LHCN-M2 (cell line): ENCODE measurements at regions not wholly inside any gene's neighbourhood (a gene's known extent, or its start where the extent isn't known, plus 50 kb on each side); places are given as distances from the start of the nearest gene placed in this dataset.

ENCODE experiments used
- DNase-seq: peaks from one replicate; pipeline ENCODE4 v3.0.0-alpha.2; 2012; ENCODE audit warnings: low read depth

GRCh38 chr5:82365026-82365425 is 86.9 kb upstream of the RPS23 start:
- no peak for DNase-seq

- peak; percentile 62 for DNase-seq
Observed at GRCh38 chr5:82364497-82364896, 86.3 kb upstream of the RPS23 start.

DNA sequence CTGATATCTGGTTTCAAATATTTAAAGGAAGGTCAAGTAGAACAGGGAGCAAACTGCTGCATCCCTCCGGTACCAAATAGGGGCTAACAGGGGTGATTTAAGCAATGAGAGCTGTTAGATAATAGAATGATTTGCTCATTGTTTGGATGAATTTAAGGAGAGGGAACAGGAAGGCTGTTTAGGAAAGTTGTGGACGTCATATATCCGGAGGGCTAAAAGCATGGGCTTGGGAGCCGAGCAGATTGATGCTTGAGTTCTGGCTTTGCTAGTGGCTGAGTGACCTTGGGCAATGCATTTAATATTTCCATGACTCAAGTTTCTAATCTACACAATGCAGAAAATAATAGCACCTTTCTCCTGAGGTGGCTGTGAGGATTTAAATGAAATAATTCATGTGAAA is 85.4 kb upstream of the RPS23 start:
- DNase-seq = no peak

DNA sequence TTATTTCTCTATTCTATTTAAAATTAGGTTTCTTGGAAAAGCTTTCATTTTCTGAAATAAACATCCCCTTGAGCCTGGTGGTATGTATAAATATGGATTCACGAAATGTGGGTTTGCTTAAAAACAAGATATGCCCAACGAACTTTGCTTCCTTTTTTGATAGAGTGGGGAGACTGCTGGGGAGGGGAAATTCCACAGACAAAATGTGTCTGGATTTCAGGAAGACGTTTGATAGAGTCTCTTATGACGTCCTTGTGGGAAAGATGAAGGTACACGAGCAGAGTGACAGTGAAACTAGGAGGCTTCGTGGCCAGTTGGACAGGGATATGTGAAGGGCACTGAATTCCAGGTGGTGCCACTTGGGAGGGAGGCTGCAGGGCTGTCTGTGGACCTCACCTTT is 84.5 kb upstream of the RPS23 start:
- DNase-seq = no peak

DNA sequence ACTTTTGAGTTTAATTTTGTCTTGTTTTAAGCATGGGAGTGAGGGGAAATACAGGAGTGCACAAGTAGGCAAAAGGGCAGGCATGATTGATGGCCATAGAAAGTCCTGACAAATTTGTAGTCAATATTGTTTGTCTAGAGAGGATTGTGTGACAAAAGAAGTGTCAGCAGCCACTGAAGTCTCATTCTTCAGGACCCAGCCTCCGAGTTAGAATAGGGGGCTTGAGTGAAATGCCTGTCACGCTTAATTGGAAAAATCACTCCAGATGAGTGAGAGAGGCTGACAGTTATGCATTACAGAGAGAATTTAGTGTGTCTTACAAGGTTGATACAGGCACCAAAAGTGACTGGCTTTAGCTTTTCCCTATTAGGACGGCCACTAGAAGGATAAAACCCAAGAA is 81.9 kb upstream of the RPS23 start:
- no peak for DNase-seq

DNA sequence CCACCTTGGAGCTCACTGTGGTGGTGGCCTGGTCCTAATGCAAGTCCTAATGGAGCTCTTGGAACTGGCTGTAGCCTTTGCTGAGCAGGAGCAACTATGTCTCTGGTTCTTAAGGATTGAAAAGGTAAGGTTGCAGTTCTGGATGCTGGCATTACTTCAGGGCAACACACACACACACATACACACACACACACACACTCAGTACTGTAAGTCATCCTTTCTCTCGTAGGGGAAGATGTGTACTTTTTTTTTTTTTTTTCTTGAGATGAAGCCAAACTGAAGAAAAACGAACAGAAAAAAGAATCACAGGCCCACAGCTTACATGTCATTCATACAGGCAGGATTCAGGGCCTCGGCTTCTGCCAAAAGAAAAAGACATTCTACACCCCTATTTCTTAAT is 81.1 kb upstream of the RPS23 start:
- DNase-seq = no peak

GRCh38 chr5:82358457-82358856 is 80.3 kb upstream of the RPS23 start:
- peak; percentile 81 for DNase-seq

- no peak for DNase-seq
Observed at GRCh38 chr5:82356808-82357671, 78.9 kb upstream of the RPS23 start.

GRCh38 chr5:82356021-82356420 is 77.9 kb upstream of the RPS23 start:
- DNase-seq = no peak

DNA sequence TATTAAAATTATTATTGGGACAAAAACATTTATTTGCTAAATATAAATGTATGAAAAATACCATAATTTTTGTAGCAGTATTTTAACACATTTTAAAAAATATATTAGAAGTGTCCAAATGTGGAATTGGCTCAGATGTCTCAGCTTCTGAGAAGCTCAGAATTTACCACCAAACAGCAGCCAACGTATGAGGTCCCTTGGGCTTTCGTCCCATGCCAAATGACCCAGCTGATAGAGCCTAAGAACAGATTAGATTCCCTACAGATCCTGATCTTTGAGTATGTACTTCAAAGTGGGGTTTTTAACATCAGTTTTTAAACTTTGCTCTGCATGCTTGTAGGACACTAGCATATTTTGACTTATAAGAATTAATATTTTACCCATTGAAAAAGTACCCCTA is 77.3 kb upstream of the RPS23 start:
- no peak for DNase-seq

GRCh38 chr5:82355053-82355452 is 76.9 kb upstream of the RPS23 start:
- no peak for DNase-seq

GRCh38 chr5:82354543-82354942 is 76.4 kb upstream of the RPS23 start:
- no peak for DNase-seq

DNA sequence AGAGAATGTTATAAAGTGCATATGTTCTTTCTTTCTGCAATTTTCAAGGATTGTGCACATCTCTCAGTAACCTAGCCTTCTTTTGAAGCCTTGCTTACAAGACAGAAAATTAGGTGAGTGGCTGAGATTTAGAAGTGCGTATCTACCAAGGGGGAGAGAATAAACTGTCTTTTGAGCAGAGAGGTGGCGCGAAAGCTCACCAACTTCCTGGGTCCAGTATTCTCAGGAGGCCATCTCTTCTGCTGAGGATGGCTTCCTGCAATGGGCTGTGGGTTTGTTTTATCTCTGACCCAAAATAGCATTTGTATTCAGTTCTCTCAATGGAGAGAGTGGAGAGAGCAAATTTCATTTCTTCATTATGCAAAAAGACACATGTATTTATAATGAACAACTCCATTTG is 75.4 kb upstream of the RPS23 start:
- no peak for DNase-seq

- DNase-seq = no peak
Observed at GRCh38 chr5:82352146-82352791, 74.1 kb upstream of the RPS23 start.

GRCh38 chr5:82351754-82352145 is 73.6 kb upstream of the RPS23 start:
- peak; percentile 76 for DNase-seq

DNA sequence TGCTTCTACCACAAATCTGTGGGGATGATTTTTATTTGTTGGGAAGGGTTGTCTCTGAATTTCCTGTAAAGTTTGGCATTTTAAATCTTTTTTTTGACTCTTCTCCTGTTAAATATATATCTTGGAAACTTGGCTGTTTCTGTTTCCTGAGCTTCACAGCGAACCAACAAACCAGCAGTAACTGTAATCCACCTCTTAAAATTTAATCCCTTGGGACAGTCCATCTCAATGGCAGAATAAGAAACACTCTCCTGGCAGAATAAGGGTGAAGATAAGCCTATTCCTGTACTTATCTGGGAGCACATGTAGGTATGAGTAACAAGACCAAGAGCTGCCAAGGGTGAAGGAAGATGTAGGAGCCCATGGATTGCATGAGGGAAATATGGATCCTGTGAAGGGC is 73.1 kb upstream of the RPS23 start:
- no peak for DNase-seq

GRCh38 chr5:82349652-82350051 is 71.5 kb upstream of the RPS23 start:
- peak; percentile 55 for DNase-seq

GRCh38 chr5:82348784-82349425 is 70.8 kb upstream of the RPS23 start:
- peak; percentile 86 for DNase-seq

DNA sequence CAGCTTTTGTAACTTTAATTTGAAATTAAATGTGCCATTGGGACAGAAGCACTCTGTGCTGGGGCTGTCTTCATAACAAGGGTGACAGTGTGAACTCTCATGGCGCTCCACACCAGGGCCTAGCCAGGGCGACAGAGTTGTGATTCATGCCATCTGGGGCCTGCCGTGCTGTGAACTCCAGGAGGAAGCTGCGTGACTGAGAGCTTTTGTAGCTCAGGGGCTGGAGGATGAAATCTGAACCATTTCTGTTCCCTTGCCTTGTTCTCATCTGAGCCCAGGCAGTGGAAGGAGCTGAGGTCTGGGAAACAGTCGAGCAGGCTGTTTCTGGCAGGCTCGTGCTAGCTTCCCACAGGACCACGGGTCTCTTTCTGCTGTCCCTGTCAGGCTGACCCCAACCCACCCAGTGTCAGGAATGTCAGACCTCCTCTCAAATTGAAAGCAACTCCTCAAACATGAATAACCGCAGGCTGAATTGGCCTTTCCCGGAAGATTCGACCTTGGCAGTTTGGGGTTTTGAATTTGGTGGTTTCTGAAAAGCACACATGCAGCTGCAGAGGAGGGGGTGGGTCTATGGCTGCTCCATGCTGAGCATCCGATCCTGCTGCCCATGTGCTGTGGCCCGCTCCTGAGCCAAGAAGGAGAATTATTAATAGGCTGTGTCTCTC is 69.2 kb upstream of the RPS23 start:
- peak; percentile 87 for DNase-seq

DNA sequence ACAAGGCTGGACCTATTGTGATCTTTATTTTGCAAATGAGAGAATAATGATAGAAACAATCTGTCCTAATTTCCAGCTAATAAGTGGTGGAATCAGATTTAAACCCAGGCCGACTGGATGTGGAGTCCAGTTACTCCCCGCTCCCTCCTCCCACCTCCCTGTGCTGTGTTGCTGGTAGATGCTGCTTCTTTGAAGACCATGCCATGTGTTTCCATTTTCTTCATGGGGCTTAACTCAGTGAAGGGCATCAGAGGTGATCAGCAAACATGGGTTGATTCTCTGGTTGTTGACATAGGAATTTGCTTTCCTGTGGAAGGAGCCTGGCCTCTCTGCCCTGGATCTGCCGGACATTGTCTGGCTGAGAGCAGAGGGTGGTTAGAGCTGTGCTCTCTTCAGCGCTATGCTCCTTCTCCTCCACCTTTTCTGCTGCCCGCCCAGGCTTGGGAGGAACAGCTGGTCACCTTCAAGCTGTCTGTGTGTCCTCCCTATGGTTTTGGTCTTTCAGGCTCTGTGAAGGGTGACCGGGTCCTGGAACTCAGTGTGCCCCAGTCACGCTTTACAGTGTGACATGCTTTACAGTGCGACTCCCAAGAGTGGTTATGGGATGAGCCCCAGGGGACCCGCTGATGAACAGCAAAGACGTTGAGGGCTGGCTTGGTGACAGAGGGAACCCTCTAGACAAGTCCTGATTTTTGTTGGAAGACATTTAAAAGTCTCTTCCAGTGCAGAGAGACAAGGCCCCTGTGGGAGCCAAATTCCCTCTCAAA is 68.4 kb upstream of the RPS23 start:
- no peak for DNase-seq

DNA sequence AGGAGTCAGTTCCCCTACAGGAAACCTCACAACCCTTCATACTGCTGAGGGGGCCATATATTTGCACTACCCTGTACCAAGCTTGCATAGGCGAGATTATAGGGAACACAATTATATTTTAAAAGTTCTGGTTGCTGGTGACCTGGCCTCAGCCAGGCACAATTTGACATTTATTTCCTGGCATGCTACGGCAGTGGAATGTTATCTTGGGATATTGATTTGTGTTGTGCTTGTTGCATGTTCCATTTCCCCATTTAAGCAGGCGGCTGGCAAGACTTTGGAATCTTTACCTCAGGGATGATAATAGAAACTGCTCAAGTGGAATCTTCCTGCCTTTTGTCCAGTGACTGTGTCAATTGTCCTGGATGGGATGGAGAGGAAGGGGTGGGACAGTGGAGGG is 67.0 kb upstream of the RPS23 start:
- DNase-seq = no peak
